PC-3 (cell line): ENCODE measurements at regions not wholly inside any gene's neighbourhood (a gene's known extent, or its start where the extent isn't known, plus 50 kb on each side); places are given as distances from the start of the nearest gene placed in this dataset.
"Not testable (repeated sequence)": the region's sequence is repeated elsewhere in the genome, so short reads cannot be mapped to it uniquely, and the experiment has no call there.

Source experiments
- ATAC-seq: fragments of 200-7000 bp; cut with Tn5 transposase; 2 replicates; pipeline ENCODE4 v1.9.1; 2020; ENCODE audit warnings: mild to moderate bottlenecking, moderate library complexity
- BruUV-seq: library from RNA; stranded (reverse); fragments of 400-500 nt; replicated peaks from 2 replicates; lab custom pipeline; 2021; lab: Mats Ljungman, UMichigan
- CTCF ChIA-PET: fragments of 300-600 bp; sonication (Branson Sonifier 250); formaldehyde crosslinking; loops from one replicate; lab custom pipeline; 2022; ENCODE audit warnings: antibody characterized with exemption; lab: Charles Lee
- POLR2A ChIA-PET: fragments of 300-600 bp; sonication (Branson Sonifier 250); formaldehyde crosslinking; loops from one replicate; lab custom pipeline; 2022; ENCODE audit warnings: antibody characterized with exemption; ENCODE audit not compliant: unreplicated experiment; lab: Charles Lee
- DNase-seq: peaks from one replicate; pipeline ENCODE4 v3.0.0-alpha.2; 2015
- H2AFZ ChIP-seq: fragments of 300-600 bp; sonication (generic); 2 replicates; pipeline ENCODE4 v1.6.0; 2016; ENCODE audit warnings: antibody characterized with exemption, low read length
- H3F3A ChIP-seq: fragments of 300-600 bp; sonication (generic); one replicate; pipeline ENCODE4 v1.6.0; 2017; ENCODE audit warnings: antibody characterized with exemption, low read length, control low read depth, mild to moderate bottlenecking; ENCODE audit not compliant: unreplicated experiment
- H3K27ac ChIP-seq: fragments of 300-600 bp; sonication (generic); 2 replicates; pipeline ENCODE4 v1.5.1; 2016; ENCODE audit warnings: mild to moderate bottlenecking, low read length
- H3K27me3 ChIP-seq: fragments of 300-600 bp; sonication (generic); 2 replicates; pipeline ENCODE4 v1.6.1; 2016; ENCODE audit warnings: low read length, mixed read lengths
- H3K36me3 ChIP-seq: fragments of 300-600 bp; sonication (generic); 2 replicates; pipeline ENCODE4 v1.6.1; 2016; ENCODE audit warnings: low read depth, mixed run types, low read length, mixed read lengths
- H3K4me1 ChIP-seq: fragments of 300-600 bp; sonication (generic); 2 replicates; pipeline ENCODE4 v1.5.1; 2016; ENCODE audit warnings: low read length; ENCODE audit not compliant: insufficient read depth
- H3K4me2 ChIP-seq: fragments of 300-600 bp; sonication (generic); 2 replicates; pipeline ENCODE4 v1.6.0; 2016; ENCODE audit warnings: low read length
- H3K4me3 ChIP-seq: fragments of 300-600 bp; sonication (generic); 2 replicates; pipeline ENCODE4 v1.5.1; 2016; ENCODE audit warnings: mild to moderate bottlenecking, low read length, mixed read lengths
- H3K79me2 ChIP-seq: fragments of 300-600 bp; sonication (generic); 2 replicates; pipeline ENCODE4 v1.6.1; 2017; ENCODE audit warnings: low read length, mixed read lengths
- H3K9ac ChIP-seq: fragments of 300-600 bp; sonication (generic); 2 replicates; pipeline ENCODE4 v1.6.0; 2016; ENCODE audit warnings: mild to moderate bottlenecking, low read length
- H3K9me2 ChIP-seq: fragments of 300-600 bp; sonication (generic); replicated peaks from 2 replicates; pipeline ENCODE4 v1.6.1; 2016; ENCODE audit warnings: mixed run types, low read length, mixed read lengths
- H3K9me3 ChIP-seq: fragments of 300-600 bp; sonication (generic); 2 replicates; pipeline ENCODE4 v1.6.1; 2016; ENCODE audit warnings: low read length, mixed read lengths
- H4K20me1 ChIP-seq: fragments of 300-600 bp; sonication (generic); 2 replicates; pipeline ENCODE4 v1.6.1; 2016; ENCODE audit warnings: low read length, mixed read lengths
- intact Hi-C: fragments of 100-400 bp; cut with micrococcal nuclease; formaldehyde crosslinking; loops from 2 replicates; pipeline ENCODE4 v1.9.0; 2023

GRCh38 chr7:76686277-76686676, 59.2 kb upstream of the POMZP3 start:
- H3K36me3 ChIP-seq, H3K27me3 ChIP-seq, BruUV-seq, H3K4me3 ChIP-seq, CTCF ChIA-PET, H3K4me2 ChIP-seq, DNase-seq, H3F3A ChIP-seq, H3K27ac ChIP-seq, H3K9me2 ChIP-seq, H3K79me2 ChIP-seq, H2AFZ ChIP-seq, H3K4me1 ChIP-seq, POLR2A ChIA-PET, intact Hi-C loops, ATAC-seq, H4K20me1 ChIP-seq, H3K9me3 ChIP-seq, H3K9ac ChIP-seq: not testable (repeated sequence)

GRCh38 chr7:76684737-76685136, 57.7 kb upstream of the POMZP3 start:
- DNase-seq, H3F3A ChIP-seq, BruUV-seq, H3K4me1 ChIP-seq, CTCF ChIA-PET, H3K4me3 ChIP-seq, H3K9me3 ChIP-seq, H2AFZ ChIP-seq, H3K27me3 ChIP-seq, H3K36me3 ChIP-seq, H4K20me1 ChIP-seq, H3K79me2 ChIP-seq, intact Hi-C loops, H3K9me2 ChIP-seq, H3K9ac ChIP-seq, H3K4me2 ChIP-seq, ATAC-seq, POLR2A ChIA-PET, H3K27ac ChIP-seq: not testable (repeated sequence)

- ATAC-seq, H3K9me3 ChIP-seq, H3K27me3 ChIP-seq, H4K20me1 ChIP-seq, H3K9me2 ChIP-seq, BruUV-seq, H3K4me2 ChIP-seq, H3F3A ChIP-seq, H3K4me3 ChIP-seq, H3K79me2 ChIP-seq, CTCF ChIA-PET, POLR2A ChIA-PET, H3K9ac ChIP-seq, H3K36me3 ChIP-seq, H3K4me1 ChIP-seq, DNase-seq, intact Hi-C loops, H2AFZ ChIP-seq, H3K27ac ChIP-seq: not testable (repeated sequence)
Measured at GRCh38 chr7:76683631-76684030, 56.6 kb upstream of the POMZP3 start.

- CTCF ChIA-PET, H3K9me2 ChIP-seq, ATAC-seq, intact Hi-C loops, DNase-seq, BruUV-seq, H3K36me3 ChIP-seq, H3K79me2 ChIP-seq, H3K9me3 ChIP-seq, H4K20me1 ChIP-seq, H3K27ac ChIP-seq, H3K4me1 ChIP-seq, H3K4me3 ChIP-seq, H3F3A ChIP-seq, POLR2A ChIA-PET, H3K27me3 ChIP-seq, H2AFZ ChIP-seq, H3K9ac ChIP-seq, H3K4me2 ChIP-seq: not testable (repeated sequence)
Measured at GRCh38 chr7:76681810-76682209, 54.7 kb upstream of the POMZP3 start.

- H3K4me2 ChIP-seq, H2AFZ ChIP-seq, H3K79me2 ChIP-seq, ATAC-seq, DNase-seq, POLR2A ChIA-PET, BruUV-seq, H3K9me3 ChIP-seq, H3K4me3 ChIP-seq, CTCF ChIA-PET, H3F3A ChIP-seq, H3K27ac ChIP-seq, H3K9me2 ChIP-seq, H3K4me1 ChIP-seq, H3K27me3 ChIP-seq, H3K9ac ChIP-seq, H4K20me1 ChIP-seq, H3K36me3 ChIP-seq, intact Hi-C loops: not testable (repeated sequence)
Measured at GRCh38 chr7:76679174-76679573, 52.1 kb upstream of the POMZP3 start.

GRCh38 chr7:76678500-76678899, 51.4 kb upstream of the POMZP3 start:
- H3K36me3 ChIP-seq, ATAC-seq, H3K27me3 ChIP-seq, H3K79me2 ChIP-seq, H3K9ac ChIP-seq, H3K27ac ChIP-seq, H3K9me3 ChIP-seq, H3K4me3 ChIP-seq, H4K20me1 ChIP-seq, H3F3A ChIP-seq, CTCF ChIA-PET, POLR2A ChIA-PET, H3K4me1 ChIP-seq, DNase-seq, H2AFZ ChIP-seq, H3K4me2 ChIP-seq, BruUV-seq, H3K9me2 ChIP-seq, intact Hi-C loops: not testable (repeated sequence)

- H4K20me1 ChIP-seq, BruUV-seq, intact Hi-C loops, H3K79me2 ChIP-seq, H2AFZ ChIP-seq, CTCF ChIA-PET, H3K27me3 ChIP-seq, H3K9me2 ChIP-seq, H3K36me3 ChIP-seq, H3K4me3 ChIP-seq, ATAC-seq, H3K4me1 ChIP-seq, H3F3A ChIP-seq, POLR2A ChIA-PET, H3K4me2 ChIP-seq, H3K27ac ChIP-seq, DNase-seq, H3K9me3 ChIP-seq, H3K9ac ChIP-seq: not testable (repeated sequence)
Measured at GRCh38 chr7:76676890-76677289, 49.8 kb upstream of the POMZP3 start.
